GM12891 (cell line): ENCODE measurements at regions not wholly inside any gene's neighbourhood (a gene's known extent, or its start where the extent isn't known, plus 50 kb on each side); places are given as distances from the start of the nearest gene placed in this dataset.

Source experiments
- PAX5 ChIP-seq: IDR thresholded peaks from 2 replicates; pipeline ENCODE4 v1.6.1; 2011; ENCODE audit warnings: low read length, moderate library complexity, mild to moderate bottlenecking; ENCODE audit not compliant: insufficient read depth, severe bottlenecking
- POLR2A ChIP-seq: IDR thresholded peaks from 2 replicates; pipeline ENCODE4 v1.6.1; 2011; ENCODE audit warnings: low read depth, low read length, control low read depth
- POLR2AphosphoS5 ChIP-seq: IDR thresholded peaks from 2 replicates; pipeline ENCODE4 v1.6.1; 2011; ENCODE audit warnings: low read depth, low read length, control low read depth
- SPI1 ChIP-seq: IDR thresholded peaks from 2 replicates; pipeline ENCODE4 v1.6.1; 2011; ENCODE audit warnings: low read depth, low read length, control low read depth
- TAF1 ChIP-seq: IDR thresholded peaks from 2 replicates; pipeline ENCODE4 v1.6.1; 2011; ENCODE audit warnings: low read depth, low read length, control low read depth

DNA sequence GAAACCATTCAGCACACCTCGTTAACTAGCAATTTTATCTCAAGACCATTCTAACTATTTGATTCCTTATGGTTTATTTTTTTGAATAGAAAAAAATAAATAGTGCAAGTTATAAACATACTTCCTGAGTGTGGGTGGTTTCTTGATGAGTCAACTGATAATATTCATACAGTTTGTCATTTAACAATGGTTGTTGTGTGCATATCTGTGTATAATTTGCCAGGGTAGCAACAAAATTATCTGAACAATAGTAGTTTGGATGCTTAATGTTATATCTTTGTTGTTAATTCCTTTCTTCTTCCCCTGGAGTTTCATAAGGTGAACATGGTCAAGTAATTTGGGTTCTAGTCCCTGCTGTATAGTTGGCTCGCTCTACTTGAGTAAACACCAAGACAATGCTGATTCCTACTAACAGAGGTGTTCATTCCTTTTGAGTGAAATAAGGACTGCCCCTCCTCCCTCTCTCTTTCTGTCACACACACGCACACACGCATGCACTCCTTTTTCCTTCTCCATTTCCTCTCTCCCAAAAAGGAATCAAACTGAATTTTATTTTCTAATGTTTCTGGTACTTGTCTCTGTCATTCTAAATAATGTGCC is 938.1 kb upstream of the EPHA7 start:
- no peak for TF ChIP-seq POLR2A
- TF ChIP-seq POLR2AphosphoS5 = no peak
- TF ChIP-seq TAF1 = no peak
- TF ChIP-seq SPI1 = no peak
- no peak for TF ChIP-seq PAX5
